ENCODE measurements at regions not wholly inside any gene's neighbourhood (a gene's known extent, or its start where the extent isn't known, plus 50 kb on each side); places are given as distances from the start of the nearest gene placed in this dataset.

- in situ Hi-C loops (cut with MboI; ENCODE audit: low pct_unique_long_range_greater_than_20kb, low sequenced_read_pairs, unreplicated experiment) = no loop called here
- no peak for DNase-seq (ENCODE audit: low spot score)
- TF ChIP-seq CTCF (IDR thresholded peaks at IDR 0.05; ENCODE audit: extremely low read depth, insufficient read depth, missing control alignments) = no peak
These were observed 250.9 kb downstream of the DSEL start for GRCh38 chr18:67265464-67266245.

DNA sequence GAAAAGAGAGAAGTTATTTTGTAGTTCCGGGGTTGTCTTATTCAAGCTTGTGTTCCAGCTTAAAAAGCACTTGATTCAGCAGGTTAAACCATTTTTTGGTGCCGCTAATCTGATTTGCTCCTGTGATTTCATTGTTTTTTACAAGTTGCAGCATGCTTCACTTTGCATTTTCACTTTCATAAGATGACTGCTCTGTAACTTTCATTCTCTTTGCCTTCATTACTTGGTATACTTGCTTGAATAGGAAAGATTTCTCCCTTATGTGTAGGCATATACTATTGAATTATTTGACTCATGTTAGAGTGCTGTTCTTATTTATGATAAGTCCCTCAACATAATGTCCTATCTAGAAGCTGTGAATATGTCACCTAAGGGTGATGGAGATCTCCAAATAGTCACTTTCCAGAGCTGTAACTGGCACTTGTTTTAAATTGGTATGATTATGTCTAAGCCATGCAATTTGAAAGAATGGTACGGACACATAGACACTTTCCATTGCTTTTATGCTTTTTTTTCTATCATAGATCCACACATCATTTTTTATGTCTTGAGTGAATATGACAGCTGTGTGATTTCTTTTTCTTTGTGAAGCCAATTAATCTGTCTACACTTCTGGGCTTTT is 254.5 kb downstream of the DSEL start:
- in situ Hi-C loops (cut with MboI; ENCODE audit: low pct_unique_long_range_greater_than_20kb, low sequenced_read_pairs, unreplicated experiment) = no loop called here
- no peak for TF ChIP-seq CTCF (IDR thresholded peaks at IDR 0.05; ENCODE audit: extremely low read depth, insufficient read depth, missing control alignments)
- DNase-seq (ENCODE audit: low spot score) = no peak

DNA sequence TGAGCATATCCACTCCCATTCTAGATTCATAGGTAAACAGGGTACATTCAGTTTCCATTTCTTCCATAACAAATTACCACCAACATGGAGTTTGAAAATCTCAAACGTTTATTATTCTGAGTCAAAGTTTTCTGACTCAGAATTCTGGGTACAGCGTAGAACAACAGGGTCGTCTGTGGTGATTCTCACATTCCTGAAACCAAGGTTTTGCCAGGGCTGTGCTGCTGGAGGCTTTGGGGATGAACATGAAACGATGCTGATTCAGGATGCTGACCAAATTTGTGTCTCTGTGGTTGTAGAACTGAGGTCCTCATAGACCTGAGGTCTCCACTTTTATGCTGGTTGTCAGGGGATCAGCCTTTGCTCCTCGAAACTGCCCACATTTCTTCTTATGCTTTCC is 255.7 kb downstream of the DSEL start:
- no peak for DNase-seq (ENCODE audit: low spot score)
- TF ChIP-seq CTCF (IDR thresholded peaks at IDR 0.05; ENCODE audit: extremely low read depth, insufficient read depth, missing control alignments) = no peak
- in situ Hi-C loops (cut with MboI; ENCODE audit: low pct_unique_long_range_greater_than_20kb, low sequenced_read_pairs, unreplicated experiment) = no loop called here

- TF ChIP-seq CTCF (IDR thresholded peaks at IDR 0.05; ENCODE audit: extremely low read depth, insufficient read depth, missing control alignments) = no peak
- in situ Hi-C loops (cut with MboI; ENCODE audit: low pct_unique_long_range_greater_than_20kb, low sequenced_read_pairs, unreplicated experiment) = no loop called here
- no peak for DNase-seq (ENCODE audit: low spot score)
These were observed 265.6 kb downstream of the DSEL start for GRCh38 chr18:67250776-67251424.

DNA sequence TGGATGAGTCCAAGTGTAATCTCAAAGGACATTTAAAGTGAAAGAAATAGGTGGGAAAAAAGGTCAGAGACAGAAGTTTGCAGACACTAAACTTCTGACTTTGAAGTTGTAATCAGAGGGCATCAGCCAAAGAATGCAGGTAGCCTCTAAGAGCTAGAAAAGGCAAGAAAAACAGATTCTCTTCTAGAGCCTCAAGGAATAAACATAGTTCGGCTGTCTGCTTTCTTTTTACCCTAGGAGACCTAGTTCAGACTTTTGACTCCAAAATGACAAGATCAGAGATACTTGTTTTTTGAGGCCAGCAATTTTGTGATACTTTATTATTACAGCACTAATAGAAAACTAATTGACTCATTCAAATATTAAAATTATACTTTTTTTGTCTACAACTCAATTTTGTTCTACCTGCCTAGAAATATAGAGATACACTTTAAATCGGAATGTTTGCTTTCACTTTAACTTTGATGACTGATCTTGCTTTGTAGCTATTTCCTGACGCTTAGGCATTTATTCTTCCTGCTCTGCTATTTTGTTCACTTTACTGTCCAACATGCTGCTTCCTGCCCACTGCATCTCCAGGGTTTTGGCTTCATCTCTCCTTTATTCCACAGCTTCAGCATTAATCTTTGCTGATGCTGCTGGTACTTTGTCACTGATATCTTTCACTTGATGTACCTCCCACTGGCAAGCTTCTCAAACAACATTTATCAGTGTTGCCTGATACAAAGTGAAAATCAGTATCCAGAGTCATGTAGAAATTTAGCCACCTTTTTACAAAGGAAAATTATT is 272.5 kb downstream of the DSEL start:
- in situ Hi-C loops (cut with MboI; ENCODE audit: low pct_unique_long_range_greater_than_20kb, low sequenced_read_pairs, unreplicated experiment) = no loop called here
- TF ChIP-seq CTCF (IDR thresholded peaks at IDR 0.05; ENCODE audit: extremely low read depth, insufficient read depth, missing control alignments) = no peak
- no peak for DNase-seq (ENCODE audit: low spot score)

DNA sequence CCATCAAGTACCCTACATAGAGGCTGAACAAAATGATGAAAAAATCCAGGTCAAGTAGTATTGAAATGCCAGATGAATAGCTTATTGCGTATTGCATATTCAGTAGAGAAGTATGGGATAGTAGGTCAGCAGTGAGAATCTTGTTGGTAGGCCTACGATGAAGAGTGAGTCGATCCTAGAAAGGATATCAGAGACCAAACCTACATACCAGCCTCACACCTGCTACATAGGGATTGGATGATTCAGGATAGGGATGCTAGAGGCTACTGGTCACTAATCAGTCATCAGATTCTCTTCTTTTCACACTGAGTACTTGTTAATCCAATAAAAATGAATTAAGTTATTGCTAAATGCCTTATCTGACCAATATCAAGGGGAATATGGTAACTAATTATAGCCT is 274.5 kb downstream of the DSEL start:
- in situ Hi-C loops (cut with MboI; ENCODE audit: low pct_unique_long_range_greater_than_20kb, low sequenced_read_pairs, unreplicated experiment) = no loop called here
- no peak for TF ChIP-seq CTCF (IDR thresholded peaks at IDR 0.05; ENCODE audit: extremely low read depth, insufficient read depth, missing control alignments)
- no peak for DNase-seq (ENCODE audit: low spot score)

Data from GM13977 (cell line).